ENCODE measurements at regions not wholly inside any gene's neighbourhood (a gene's known extent, or its start where the extent isn't known, plus 50 kb on each side); places are given as distances from the start of the nearest gene placed in this dataset.

DNA sequence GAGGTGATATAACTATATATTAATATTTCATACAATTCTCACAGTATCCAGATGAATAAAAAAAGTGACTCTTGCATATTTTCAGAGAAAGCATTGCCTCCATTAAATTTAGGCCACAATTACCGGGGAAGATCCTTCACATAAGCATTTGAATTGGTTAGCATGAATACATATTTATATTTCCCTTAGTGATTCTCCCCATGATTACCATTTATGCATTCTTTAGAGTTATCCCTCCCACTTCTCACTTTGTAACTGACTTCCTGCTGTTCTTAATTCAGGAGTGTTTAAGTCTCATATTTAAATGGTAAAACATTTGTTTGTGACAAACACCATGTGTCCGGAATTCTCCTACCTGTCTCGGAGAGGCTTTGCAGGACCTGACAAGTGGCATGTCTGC lies 523.4 kb downstream of the CCDC85A start:
- Histone ChIP-seq H3K4me1 (ENCODE audit: control insufficient read depth in 1 of 2, insufficient read depth in 2 of 2, low read depth in 1 of 2, low read length in 1 of 2) (peaks cover 0 to 6% of the 10 kb centered on the region in 2 experiments; a peak in 3 of 4 replicates), H4K20me1 (ENCODE audit: insufficient read depth) (no peaks in the 10 kb centered on the region), H2AFZ (ENCODE audit: low read depth) (no peak overlapping the region), H3K36me3 (replicated peaks in 1 of 2; ENCODE audit: control insufficient read depth in 1 of 2, insufficient read depth in 2 of 2, low read length in 1 of 2) (peaks cover 0 to 33% of the 10 kb centered on the region in 2 experiments), H3K79me2 (ENCODE audit: insufficient read depth) (peaks cover 49% of the 10 kb centered on the region), H3K9ac (no peak overlapping the region), H3K9me2 (no peaks in the 10 kb centered on the region), H3K4me2 (no peak overlapping the region), H3K27ac (ENCODE audit: low read depth in 2 of 2, low read length in 1 of 2) (no peak overlapping the region), H3F3A (replicated peaks; ENCODE audit: insufficient read depth) (peaks cover 36% of the 10 kb centered on the region), H3K27me3 (ENCODE audit: insufficient read depth) (no peaks in the 10 kb centered on the region), H3K9me3 (no peaks in the 10 kb centered on the region), H3K4me3 (ENCODE audit: low read depth in 2 of 2, low read length in 1 of 2) (no peak overlapping the region)
- no peak for DNase-seq
- no peak for TF ChIP-seq POLR2AphosphoS5 (IDR thresholded peaks at IDR 0.05; ENCODE audit: low read depth, low read length)
- TF ChIP-seq NRF1 (IDR thresholded peaks at IDR 0.05; ENCODE audit: low read depth, low read length), result no peak
- no peak for TF ChIP-seq JUND (IDR thresholded peaks at IDR 0.05)
- no peak for TF ChIP-seq SMC3 (IDR thresholded peaks at IDR 0.05; ENCODE audit: low read depth, low read length)
- no peak for TF ChIP-seq NFIC (IDR thresholded peaks at IDR 0.05; ENCODE audit: borderline replicate concordance)
- no peak for TF ChIP-seq YY1 (IDR thresholded peaks at IDR 0.05; ENCODE audit: low read depth)
- TF ChIP-seq TCF12 (IDR thresholded peaks at IDR 0.05), result no peak
- no peak for TF ChIP-seq TAF1 (IDR thresholded peaks at IDR 0.05; ENCODE audit: borderline replicate concordance, low read depth, low read length)
- no peak for TF ChIP-seq RXRA (IDR thresholded peaks at IDR 0.05; ENCODE audit: borderline replicate concordance, low read depth)
- no peak for TF ChIP-seq RFX5 (IDR thresholded peaks at IDR 0.05; ENCODE audit: low read length)
- TF ChIP-seq, protein P1, sequence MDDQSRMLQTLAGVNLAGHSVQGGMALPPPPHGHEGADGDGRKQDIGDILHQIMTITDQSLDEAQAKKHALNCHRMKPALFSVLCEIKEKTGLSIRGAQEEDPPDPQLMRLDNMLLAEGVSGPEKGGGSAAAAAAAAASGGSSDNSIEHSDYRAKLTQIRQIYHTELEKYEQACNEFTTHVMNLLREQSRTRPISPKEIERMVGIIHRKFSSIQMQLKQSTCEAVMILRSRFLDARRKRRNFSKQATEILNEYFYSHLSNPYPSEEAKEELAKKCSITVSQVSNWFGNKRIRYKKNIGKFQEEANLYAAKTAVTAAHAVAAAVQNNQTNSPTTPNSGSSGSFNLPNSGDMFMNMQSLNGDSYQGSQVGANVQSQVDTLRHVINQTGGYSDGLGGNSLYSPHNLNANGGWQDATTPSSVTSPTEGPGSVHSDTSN (IDR thresholded peaks at IDR 0.05), result no peak
- no peak for TF ChIP-seq SIN3A (IDR thresholded peaks at IDR 0.05; ENCODE audit: borderline replicate concordance, low read depth, low read length)
- TF ChIP-seq CHD2 (IDR thresholded peaks at IDR 0.05; ENCODE audit: low read length, partially characterized antibody), result no peak
- no peak for TF ChIP-seq RAD21 (IDR thresholded peaks at IDR 0.05; ENCODE audit: low read length)
- no peak for TF ChIP-seq RCOR1 (IDR thresholded peaks at IDR 0.05; ENCODE audit: low read length)
- TF ChIP-seq, protein P2, sequence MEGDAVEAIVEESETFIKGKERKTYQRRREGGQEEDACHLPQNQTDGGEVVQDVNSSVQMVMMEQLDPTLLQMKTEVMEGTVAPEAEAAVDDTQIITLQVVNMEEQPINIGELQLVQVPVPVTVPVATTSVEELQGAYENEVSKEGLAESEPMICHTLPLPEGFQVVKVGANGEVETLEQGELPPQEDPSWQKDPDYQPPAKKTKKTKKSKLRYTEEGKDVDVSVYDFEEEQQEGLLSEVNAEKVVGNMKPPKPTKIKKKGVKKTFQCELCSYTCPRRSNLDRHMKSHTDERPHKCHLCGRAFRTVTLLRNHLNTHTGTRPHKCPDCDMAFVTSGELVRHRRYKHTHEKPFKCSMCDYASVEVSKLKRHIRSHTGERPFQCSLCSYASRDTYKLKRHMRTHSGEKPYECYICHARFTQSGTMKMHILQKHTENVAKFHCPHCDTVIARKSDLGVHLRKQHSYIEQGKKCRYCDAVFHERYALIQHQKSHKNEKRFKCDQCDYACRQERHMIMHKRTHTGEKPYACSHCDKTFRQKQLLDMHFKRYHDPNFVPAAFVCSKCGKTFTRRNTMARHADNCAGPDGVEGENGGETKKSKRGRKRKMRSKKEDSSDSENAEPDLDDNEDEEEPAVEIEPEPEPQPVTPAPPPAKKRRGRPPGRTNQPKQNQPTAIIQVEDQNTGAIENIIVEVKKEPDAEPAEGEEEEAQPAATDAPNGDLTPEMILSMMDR (IDR thresholded peaks at IDR 0.05), result no peak
- 68% methylated on average over 3 of the region's 3 CpGs for WGBS (ENCODE audit: low lambda C conversion rate)
- ChIA-PET POLR2A (no interaction called here), CTCF (no interaction called here)

DNA sequence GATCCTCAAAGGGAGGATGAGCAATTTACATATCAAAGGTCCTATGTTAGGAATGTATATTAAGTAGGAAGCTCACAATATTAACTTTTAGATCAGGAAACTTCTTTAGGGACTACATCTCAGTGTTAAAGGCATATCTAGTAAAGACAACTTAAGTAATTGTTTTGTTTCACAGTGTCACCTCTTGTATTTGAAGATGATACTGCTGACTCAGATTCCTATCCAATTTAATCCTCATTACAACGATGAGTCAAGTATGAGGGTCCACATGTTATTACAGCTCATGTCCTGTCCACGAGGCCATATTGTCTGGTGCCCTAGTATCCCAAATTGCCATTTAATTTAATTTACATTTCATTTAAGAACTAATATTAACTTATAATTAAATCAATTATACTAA lies 523.9 kb downstream of the CCDC85A start:
- Histone ChIP-seq H3K4me3 (ENCODE audit: low read depth in 2 of 2, low read length in 1 of 2) (no peak overlapping the region), H3K36me3 (replicated peaks in 1 of 2; ENCODE audit: control insufficient read depth in 1 of 2, insufficient read depth in 2 of 2, low read length in 1 of 2) (peaks cover 0 to 33% of the 10 kb centered on the region in 2 experiments), H3K9me2 (no peaks in the 10 kb centered on the region), H3K27ac (ENCODE audit: low read depth in 2 of 2, low read length in 1 of 2) (no peak overlapping the region), H3K79me2 (ENCODE audit: insufficient read depth) (peaks cover 49% of the 10 kb centered on the region), H3K9ac (no peak overlapping the region), H3K9me3 (no peaks in the 10 kb centered on the region), H3F3A (replicated peaks; ENCODE audit: insufficient read depth) (peaks cover 40% of the 10 kb centered on the region), H3K27me3 (ENCODE audit: insufficient read depth) (no peaks in the 10 kb centered on the region), H4K20me1 (ENCODE audit: insufficient read depth) (no peaks in the 10 kb centered on the region), H3K4me2 (no peak overlapping the region), H2AFZ (ENCODE audit: low read depth) (no peak overlapping the region), H3K4me1 (ENCODE audit: control insufficient read depth in 1 of 2, insufficient read depth in 2 of 2, low read depth in 1 of 2, low read length in 1 of 2) (peaks cover 0 to 10% of the 10 kb centered on the region in 2 experiments; a peak in 3 of 4 replicates)
- 24% methylated on average over 2 of the region's 2 CpGs for WGBS (ENCODE audit: low lambda C conversion rate)
- ChIA-PET POLR2A (no interaction called here), CTCF (no interaction called here)
- no peak for DNase-seq
- TF ChIP-seq ELF1 (IDR thresholded peaks at IDR 0.05), result no peak
- TF ChIP-seq RFX5 (IDR thresholded peaks at IDR 0.05; ENCODE audit: low read length), result no peak
- no peak for TF ChIP-seq GATA2 (CRISPR knock-in tag; IDR thresholded peaks at IDR 0.05)
- TF ChIP-seq SMC3 (IDR thresholded peaks at IDR 0.05; ENCODE audit: low read depth, low read length), result no peak
- TF ChIP-seq TCF12 (IDR thresholded peaks at IDR 0.05), result 0 out of 2 replicates have a peak, but pooled peaks have one; percentile 7
